ENCODE measurements at regions not wholly inside any gene's neighbourhood (a gene's known extent, or its start where the extent isn't known, plus 50 kb on each side); places are given as distances from the start of the nearest gene placed in this dataset. TPM values are rescaled to one million over a fixed set of nuclear protein-coding genes. Genes with fewer than 3 reads are reported as not detected.
"Not testable (repeated sequence)": the region's sequence is repeated elsewhere in the genome, so short reads cannot be mapped to it uniquely, and the experiment has no call there.

- H3K9me3 Mint-ChIP-seq (ENCODE audit: low read depth); H3K36me3 Mint-ChIP-seq (ENCODE audit: low read depth); H3K27me3 Mint-ChIP-seq (ENCODE audit: low read depth); H3K27ac Mint-ChIP-seq (ENCODE audit: unreplicated experiment); H3K4me3 Mint-ChIP-seq (ENCODE audit: unreplicated experiment); H3K4me1 Mint-ChIP-seq (ENCODE audit: low read depth): not testable (repeated sequence)
- DNase-seq (ENCODE audit: low spot score): peak; percentile 87
These were observed 146.7 kb downstream of the OR4F15 start for GRCh38 chr15:101958656-101959055.

DNA sequence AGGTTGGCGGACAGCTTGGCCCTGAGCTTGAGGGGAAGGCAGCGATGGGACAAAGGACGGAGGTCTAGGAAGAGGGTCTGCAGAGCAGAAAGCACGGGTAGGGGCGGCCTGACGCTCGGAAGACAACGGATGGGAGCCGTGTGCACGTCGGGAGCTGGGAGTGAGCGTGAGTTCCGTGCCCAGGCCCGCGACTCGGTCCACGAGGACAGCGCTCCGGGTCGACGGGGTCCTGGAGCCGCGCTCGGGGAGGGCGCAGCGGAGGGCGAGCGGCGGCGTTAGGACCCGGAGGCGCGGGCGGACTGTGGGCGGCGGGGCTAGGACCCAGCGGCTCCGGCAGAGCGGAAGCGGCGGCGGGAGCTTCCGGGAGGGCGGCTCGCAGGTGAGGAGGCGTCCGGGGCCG, 149.3 kb downstream of the OR4F15 start:
- not testable (repeated sequence) for H3K9me3 Mint-ChIP-seq (ENCODE audit: low read depth); H3K4me1 Mint-ChIP-seq (ENCODE audit: low read depth); H3K36me3 Mint-ChIP-seq (ENCODE audit: low read depth); DNase-seq (ENCODE audit: low spot score); H3K4me3 Mint-ChIP-seq (ENCODE audit: unreplicated experiment); H3K27ac Mint-ChIP-seq (ENCODE audit: unreplicated experiment); H3K27me3 Mint-ChIP-seq (ENCODE audit: low read depth)

GRCh38 chr15:101961765-101962164, 149.8 kb downstream of the OR4F15 start:
- DNase-seq (ENCODE audit: low spot score); H3K36me3 Mint-ChIP-seq (ENCODE audit: low read depth); H3K27ac Mint-ChIP-seq (ENCODE audit: unreplicated experiment); H3K4me1 Mint-ChIP-seq (ENCODE audit: low read depth); H3K4me3 Mint-ChIP-seq (ENCODE audit: unreplicated experiment); H3K9me3 Mint-ChIP-seq (ENCODE audit: low read depth); H3K27me3 Mint-ChIP-seq (ENCODE audit: low read depth): not testable (repeated sequence)

DNA sequence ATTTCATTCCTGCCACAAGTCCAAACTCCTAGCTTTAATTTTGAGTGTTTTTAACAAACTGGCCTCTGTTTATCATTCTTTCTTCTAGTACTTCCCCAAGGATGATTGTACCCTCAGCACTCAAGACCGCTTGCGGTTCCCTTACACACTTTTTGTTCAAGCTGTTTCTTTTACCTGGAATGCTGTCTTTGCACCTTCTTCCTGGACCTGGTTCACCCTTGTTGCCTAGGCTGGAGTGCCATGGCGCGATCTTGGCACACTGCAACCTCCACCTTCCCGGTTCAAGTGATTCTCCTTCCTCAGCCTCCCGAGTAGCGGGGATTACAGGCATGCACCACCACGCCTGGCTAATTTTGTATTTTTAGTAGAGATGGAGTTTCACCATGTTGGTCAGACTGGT, 151.7 kb downstream of the OR4F15 start:
- H3K36me3 Mint-ChIP-seq (ENCODE audit: low read depth); DNase-seq (ENCODE audit: low spot score); H3K27ac Mint-ChIP-seq (ENCODE audit: unreplicated experiment); H3K4me1 Mint-ChIP-seq (ENCODE audit: low read depth); H3K27me3 Mint-ChIP-seq (ENCODE audit: low read depth); H3K9me3 Mint-ChIP-seq (ENCODE audit: low read depth); H3K4me3 Mint-ChIP-seq (ENCODE audit: unreplicated experiment): not testable (repeated sequence)

- not testable (repeated sequence) for DNase-seq (ENCODE audit: low spot score); H3K27me3 Mint-ChIP-seq (ENCODE audit: low read depth); H3K9me3 Mint-ChIP-seq (ENCODE audit: low read depth); H3K4me1 Mint-ChIP-seq (ENCODE audit: low read depth); H3K27ac Mint-ChIP-seq (ENCODE audit: unreplicated experiment); H3K36me3 Mint-ChIP-seq (ENCODE audit: low read depth); H3K4me3 Mint-ChIP-seq (ENCODE audit: unreplicated experiment)
These were observed 153.4 kb downstream of the OR4F15 start for GRCh38 chr15:101965353-101965752.

GRCh38 chr15:101965860-101966259, 153.9 kb downstream of the OR4F15 start:
- DNase-seq (ENCODE audit: low spot score): peak; percentile 95
- H3K4me3 Mint-ChIP-seq (ENCODE audit: unreplicated experiment): not testable (repeated sequence)

GRCh38 chr15:101967364-101967763, 155.4 kb downstream of the OR4F15 start:
- DNase-seq (ENCODE audit: low spot score): peak; percentile 70
- not testable (repeated sequence) for H3K27me3 Mint-ChIP-seq (ENCODE audit: low read depth); H3K4me1 Mint-ChIP-seq (ENCODE audit: low read depth); H3K4me3 Mint-ChIP-seq (ENCODE audit: unreplicated experiment); H3K9me3 Mint-ChIP-seq (ENCODE audit: low read depth); H3K36me3 Mint-ChIP-seq (ENCODE audit: low read depth); H3K27ac Mint-ChIP-seq (ENCODE audit: unreplicated experiment)

More at GRCh38 chr15:101965860-101966259, 153.9 kb downstream of the OR4F15 start:
- H3K4me1 Mint-ChIP-seq (ENCODE audit: low read depth); H3K36me3 Mint-ChIP-seq (ENCODE audit: low read depth); H3K27me3 Mint-ChIP-seq (ENCODE audit: low read depth); H3K9me3 Mint-ChIP-seq (ENCODE audit: low read depth); H3K27ac Mint-ChIP-seq (ENCODE audit: unreplicated experiment): not testable (repeated sequence)

DNA sequence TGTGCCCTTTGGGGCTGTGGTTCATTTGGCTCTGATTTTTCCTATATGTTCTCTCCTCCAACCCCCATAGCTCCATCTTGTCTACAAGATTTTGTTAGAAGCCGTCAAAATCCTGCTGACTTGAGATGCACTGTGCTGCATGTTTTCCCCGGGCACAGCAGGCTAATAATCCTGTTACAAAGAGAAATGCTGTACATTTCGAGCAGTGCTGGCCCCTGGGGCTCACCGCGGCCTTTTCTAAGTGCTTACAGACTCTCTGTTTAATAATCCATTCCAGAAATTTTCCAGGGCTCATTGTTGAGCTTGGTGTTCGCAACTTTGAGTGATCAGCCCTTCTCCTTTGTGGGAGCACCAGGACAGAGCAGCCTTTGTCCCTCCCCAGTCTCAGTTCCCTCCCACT, 158.6 kb downstream of the OR4F15 start:
- H3K36me3 Mint-ChIP-seq (ENCODE audit: low read depth); H3K27me3 Mint-ChIP-seq (ENCODE audit: low read depth); H3K9me3 Mint-ChIP-seq (ENCODE audit: low read depth); H3K4me1 Mint-ChIP-seq (ENCODE audit: low read depth); H3K4me3 Mint-ChIP-seq (ENCODE audit: unreplicated experiment); H3K27ac Mint-ChIP-seq (ENCODE audit: unreplicated experiment); DNase-seq (ENCODE audit: low spot score): not testable (repeated sequence)

GRCh38 chr15:101977281-101977680, 165.3 kb downstream of the OR4F15 start:
- not testable (repeated sequence) for DNase-seq (ENCODE audit: low spot score); H3K27ac Mint-ChIP-seq (ENCODE audit: unreplicated experiment); H3K4me1 Mint-ChIP-seq (ENCODE audit: low read depth); H3K27me3 Mint-ChIP-seq (ENCODE audit: low read depth); H3K4me3 Mint-ChIP-seq (ENCODE audit: unreplicated experiment); H3K36me3 Mint-ChIP-seq (ENCODE audit: low read depth); H3K9me3 Mint-ChIP-seq (ENCODE audit: low read depth)

GRCh38 chr15:101980206-101980910, 168.4 kb downstream of the OR4F15 start:
- H3K27me3 Mint-ChIP-seq (ENCODE audit: low read depth); H3K9me3 Mint-ChIP-seq (ENCODE audit: low read depth); H3K4me1 Mint-ChIP-seq (ENCODE audit: low read depth): not testable (repeated sequence)

More at GRCh38 chr15:101980206-101980910, 168.4 kb downstream of the OR4F15 start:
- H3K27ac Mint-ChIP-seq (ENCODE audit: unreplicated experiment); H3K36me3 Mint-ChIP-seq (ENCODE audit: low read depth); H3K4me3 Mint-ChIP-seq (ENCODE audit: unreplicated experiment): not testable (repeated sequence)
- peak; percentile 41 for DNase-seq (ENCODE audit: low spot score)

Small RNA genes in the stretch of these regions (microRNA-seq; reads per million reads assigned to microRNA genes)
- gene MIR1302-10 (ENCODE audit: borderline number of aligned reads): not detected
- gene MIR6859-3 (ENCODE audit: borderline number of aligned reads): not detected

Measured in chondrocyte (in vitro differentiated cells).